Liver (tissue), 2 donors: ENCODE measurements at regions not wholly inside any gene's neighbourhood (a gene's known extent, or its start where the extent isn't known, plus 50 kb on each side); places are given as distances from the start of the nearest gene placed in this dataset.

ENCODE experiments used
- TAF1 ChIP-seq: conservative IDR thresholded peaks from 2 replicates; pipeline ENCODE4 v1.6.1; 2016; ENCODE audit warnings: antibody characterized with exemption, mild to moderate bottlenecking
- TF ChIP-seq, protein P1 (sequence below): IDR thresholded peaks from 2 replicates; pipeline ENCODE4 v1.6.1; 2016; ENCODE audit warnings: antibody characterized with exemption, mild to moderate bottlenecking
- donor health status: healthy.

DNA sequence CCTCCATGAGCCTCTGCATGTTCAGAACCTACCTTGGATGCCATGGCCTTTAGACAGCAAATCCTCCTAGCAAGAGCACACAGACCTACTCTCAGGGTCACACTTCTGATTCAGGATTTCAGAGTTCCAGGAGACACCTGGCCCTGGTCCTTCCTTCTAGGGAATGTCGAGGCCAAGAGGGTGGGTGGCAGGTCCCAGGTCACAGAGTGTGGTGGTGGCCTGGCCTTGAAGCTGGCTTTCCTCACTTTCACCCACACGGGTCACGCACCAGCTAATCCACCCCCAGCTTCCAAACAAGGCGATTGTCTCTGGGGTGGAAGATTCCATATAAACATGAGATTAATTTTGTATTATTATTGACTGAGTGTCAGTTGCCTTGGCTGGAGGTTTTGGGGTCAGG lies 328.3 kb upstream of the RTL1 start:
- no peak for TF ChIP-seq TAF1
- TF ChIP-seq, protein P1, sequence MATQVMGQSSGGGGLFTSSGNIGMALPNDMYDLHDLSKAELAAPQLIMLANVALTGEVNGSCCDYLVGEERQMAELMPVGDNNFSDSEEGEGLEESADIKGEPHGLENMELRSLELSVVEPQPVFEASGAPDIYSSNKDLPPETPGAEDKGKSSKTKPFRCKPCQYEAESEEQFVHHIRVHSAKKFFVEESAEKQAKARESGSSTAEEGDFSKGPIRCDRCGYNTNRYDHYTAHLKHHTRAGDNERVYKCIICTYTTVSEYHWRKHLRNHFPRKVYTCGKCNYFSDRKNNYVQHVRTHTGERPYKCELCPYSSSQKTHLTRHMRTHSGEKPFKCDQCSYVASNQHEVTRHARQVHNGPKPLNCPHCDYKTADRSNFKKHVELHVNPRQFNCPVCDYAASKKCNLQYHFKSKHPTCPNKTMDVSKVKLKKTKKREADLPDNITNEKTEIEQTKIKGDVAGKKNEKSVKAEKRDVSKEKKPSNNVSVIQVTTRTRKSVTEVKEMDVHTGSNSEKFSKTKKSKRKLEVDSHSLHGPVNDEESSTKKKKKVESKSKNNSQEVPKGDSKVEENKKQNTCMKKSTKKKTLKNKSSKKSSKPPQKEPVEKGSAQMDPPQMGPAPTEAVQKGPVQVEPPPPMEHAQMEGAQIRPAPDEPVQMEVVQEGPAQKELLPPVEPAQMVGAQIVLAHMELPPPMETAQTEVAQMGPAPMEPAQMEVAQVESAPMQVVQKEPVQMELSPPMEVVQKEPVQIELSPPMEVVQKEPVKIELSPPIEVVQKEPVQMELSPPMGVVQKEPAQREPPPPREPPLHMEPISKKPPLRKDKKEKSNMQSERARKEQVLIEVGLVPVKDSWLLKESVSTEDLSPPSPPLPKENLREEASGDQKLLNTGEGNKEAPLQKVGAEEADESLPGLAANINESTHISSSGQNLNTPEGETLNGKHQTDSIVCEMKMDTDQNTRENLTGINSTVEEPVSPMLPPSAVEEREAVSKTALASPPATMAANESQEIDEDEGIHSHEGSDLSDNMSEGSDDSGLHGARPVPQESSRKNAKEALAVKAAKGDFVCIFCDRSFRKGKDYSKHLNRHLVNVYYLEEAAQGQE, result no peak
